PC-9 (cell line): ENCODE measurements at regions not wholly inside any gene's neighbourhood (a gene's known extent, or its start where the extent isn't known, plus 50 kb on each side); places are given as distances from the start of the nearest gene placed in this dataset.

ENCODE experiments used
- CTCF ChIP-seq: fragments of 200-600 bp; sonication (generic); conservative IDR thresholded peaks from 2 replicates; pipeline ENCODE4 v1.6.1; 2017; ENCODE audit warnings: mixed run types, antibody characterized with exemption, mild to moderate bottlenecking, moderate library complexity
- EZH2 ChIP-seq: fragments of 200-600 bp; sonication (generic); IDR thresholded peaks from 2 replicates; pipeline ENCODE4 v1.8.0; 2017; ENCODE audit warnings: antibody characterized with exemption, low read depth

GRCh38 chr18:8463791-8464190 lies 145.4 kb upstream of the RAB12 start:
- TF ChIP-seq CTCF (no peak), EZH2 (no peak)
